ENCODE measurements at regions not wholly inside any gene's neighbourhood (a gene's known extent, or its start where the extent isn't known, plus 50 kb on each side); places are given as distances from the start of the nearest gene placed in this dataset.

- H3K4me3 ChIP-seq (replicated peaks; ENCODE audit: low read depth, low read length) = peak overlapping the region; percentile 66
- DNase-seq (ENCODE audit: extremely low read depth, low read depth) = peak; percentile 94
Measured at GRCh38 chr6:26270903-26271667, 93.9 kb upstream of the BTN3A2 start.

DNA sequence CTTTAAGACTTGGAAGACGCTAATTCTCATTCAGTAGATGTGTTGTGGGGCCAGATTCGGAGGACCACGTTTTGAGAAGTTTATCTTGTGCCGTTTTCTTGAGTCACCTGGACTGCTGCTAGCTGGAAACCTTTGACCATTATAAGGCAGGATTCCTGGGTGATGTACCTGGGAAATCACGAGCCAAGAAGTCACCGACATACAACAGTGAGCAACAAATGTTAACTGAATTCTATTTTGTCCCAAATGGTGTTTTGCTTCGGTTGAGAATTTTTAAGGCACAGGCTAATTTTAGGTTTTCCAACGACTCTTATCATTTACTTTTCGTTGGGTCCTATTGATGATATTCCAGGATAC lies 93.4 kb upstream of the BTN3A2 start:
- peak overlapping the region; percentile 66 for H3K4me3 ChIP-seq (replicated peaks; ENCODE audit: low read depth, low read length)
- no peak for DNase-seq (ENCODE audit: extremely low read depth, low read depth)
- TF ChIP-seq, protein P1, sequence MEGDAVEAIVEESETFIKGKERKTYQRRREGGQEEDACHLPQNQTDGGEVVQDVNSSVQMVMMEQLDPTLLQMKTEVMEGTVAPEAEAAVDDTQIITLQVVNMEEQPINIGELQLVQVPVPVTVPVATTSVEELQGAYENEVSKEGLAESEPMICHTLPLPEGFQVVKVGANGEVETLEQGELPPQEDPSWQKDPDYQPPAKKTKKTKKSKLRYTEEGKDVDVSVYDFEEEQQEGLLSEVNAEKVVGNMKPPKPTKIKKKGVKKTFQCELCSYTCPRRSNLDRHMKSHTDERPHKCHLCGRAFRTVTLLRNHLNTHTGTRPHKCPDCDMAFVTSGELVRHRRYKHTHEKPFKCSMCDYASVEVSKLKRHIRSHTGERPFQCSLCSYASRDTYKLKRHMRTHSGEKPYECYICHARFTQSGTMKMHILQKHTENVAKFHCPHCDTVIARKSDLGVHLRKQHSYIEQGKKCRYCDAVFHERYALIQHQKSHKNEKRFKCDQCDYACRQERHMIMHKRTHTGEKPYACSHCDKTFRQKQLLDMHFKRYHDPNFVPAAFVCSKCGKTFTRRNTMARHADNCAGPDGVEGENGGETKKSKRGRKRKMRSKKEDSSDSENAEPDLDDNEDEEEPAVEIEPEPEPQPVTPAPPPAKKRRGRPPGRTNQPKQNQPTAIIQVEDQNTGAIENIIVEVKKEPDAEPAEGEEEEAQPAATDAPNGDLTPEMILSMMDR (IDR thresholded peaks at IDR 0.05; ENCODE audit: low read depth, low read length, missing control alignments) = no peak

More at GRCh38 chr6:26270903-26271667, 93.9 kb upstream of the BTN3A2 start:
- TF ChIP-seq, protein P1 (IDR thresholded peaks at IDR 0.05; ENCODE audit: low read depth, low read length, missing control alignments) = no peak

DNA sequence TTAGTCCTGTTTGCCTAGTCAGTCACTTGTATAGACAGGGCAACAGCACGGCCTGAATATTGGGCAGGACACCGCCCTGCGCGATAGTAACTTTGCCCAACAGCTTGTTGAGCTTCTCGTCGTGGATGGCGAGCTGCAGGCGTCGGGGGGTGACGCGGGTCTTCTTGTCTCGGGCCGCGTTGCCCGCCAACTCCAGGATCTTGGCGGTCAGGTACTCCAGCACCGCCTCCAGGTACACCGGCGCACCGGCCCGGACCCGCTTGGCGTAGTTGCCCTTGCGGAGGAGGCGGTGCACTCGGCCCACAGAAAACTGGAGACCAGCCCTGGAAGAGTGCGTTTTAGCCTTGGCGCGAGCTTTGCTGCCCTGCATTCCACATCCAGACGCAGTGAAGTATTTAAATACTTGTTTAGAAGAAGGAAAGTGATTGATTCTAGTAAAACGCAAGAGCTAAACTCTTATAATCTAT lies 92.8 kb upstream of the BTN3A2 start:
- no peak for DNase-seq (ENCODE audit: extremely low read depth, low read depth)
- TF ChIP-seq, protein P1 (IDR thresholded peaks at IDR 0.05; ENCODE audit: low read depth, low read length, missing control alignments) = no peak
- H3K4me3 ChIP-seq (replicated peaks; ENCODE audit: low read depth, low read length) = peak overlapping the region; percentile 66

GRCh38 chr6:26273673-26274588 lies 91.1 kb upstream of the BTN3A2 start:
- H3K4me3 ChIP-seq (replicated peaks; ENCODE audit: low read depth, low read length) = peak overlapping the region; percentile 68
- TF ChIP-seq, protein P1 (IDR thresholded peaks at IDR 0.05; ENCODE audit: low read depth, low read length, missing control alignments) = no peak
- no peak for DNase-seq (ENCODE audit: extremely low read depth, low read depth)

DNA sequence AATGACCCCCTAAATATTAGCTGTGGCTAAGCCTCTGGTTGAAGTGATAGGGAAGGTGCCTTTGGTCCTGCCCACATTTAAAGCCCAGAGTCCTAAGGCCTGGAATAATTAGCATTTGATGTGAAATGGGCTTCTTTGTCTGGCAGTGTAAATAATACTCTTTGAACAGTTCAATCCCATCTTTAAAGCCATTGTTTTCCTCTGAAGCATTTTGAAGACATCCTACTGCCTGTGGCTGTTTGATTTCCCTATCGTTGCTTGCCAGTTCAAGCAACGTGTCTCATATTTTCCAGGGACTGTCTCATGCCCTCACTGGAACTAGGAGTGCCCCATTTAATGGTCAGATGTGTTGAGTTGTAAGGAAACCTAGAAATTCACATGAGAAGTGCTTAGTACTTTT lies 89.3 kb upstream of the BTN3A2 start:
- DNase-seq (ENCODE audit: extremely low read depth, low read depth) = no peak
- TF ChIP-seq, protein P1 (IDR thresholded peaks at IDR 0.05; ENCODE audit: low read depth, low read length, missing control alignments) = no peak
- no peak overlapping the region for H3K4me3 ChIP-seq (replicated peaks; ENCODE audit: low read depth, low read length)

GRCh38 chr6:26276841-26277648 lies 88.0 kb upstream of the BTN3A2 start:
- TF ChIP-seq, protein P1 (IDR thresholded peaks at IDR 0.05; ENCODE audit: low read depth, low read length, missing control alignments) = no peak
- H3K4me3 ChIP-seq (replicated peaks; ENCODE audit: low read depth, low read length) = no peak overlapping the region
- no peak for DNase-seq (ENCODE audit: extremely low read depth, low read depth)
